Neutrophil (primary cell): ENCODE measurements at regions not wholly inside any gene's neighbourhood (a gene's known extent, or its start where the extent isn't known, plus 50 kb on each side); places are given as distances from the start of the nearest gene placed in this dataset.
"Not testable (repeated sequence)": the region's sequence is repeated elsewhere in the genome, so short reads cannot be mapped to it uniquely, and the experiment has no call there.

Source experiments
- H3K27ac ChIP-seq: fragments of 200-600 bp; sonication (generic); 2 replicates; pipeline ENCODE4 v1.5.1; 2016; ENCODE audit warnings: mild to moderate bottlenecking, moderate library complexity
- H3K27me3 ChIP-seq: fragments of 200-600 bp; sonication (generic); 2 replicates; pipeline ENCODE4 v1.6.0; 2016; ENCODE audit warnings: mild to moderate bottlenecking
- H3K36me3 ChIP-seq: fragments of 200-600 bp; sonication (generic); 2 replicates; pipeline ENCODE4 v1.5.1; 2017
- H3K4me1 ChIP-seq, 2 experiments: fragments of 200-600 bp in 1 of 2; sonication (generic) in 1 of 2; 1 replicate in 1 of 2; 2 replicates in 1 of 2; pipeline versions ENCODE4 v1.5.1 to v1.6.1; 2013 to 2016; ENCODE audit warnings: low read depth in 1 of 2, low read length in 1 of 2, mild to moderate bottlenecking in 1 of 2, moderate library complexity in 1 of 2; ENCODE audit not compliant: control insufficient read depth in 1 of 2, insufficient read depth in 1 of 2
- H3K4me3 ChIP-seq, 2 experiments: fragments of 200-600 bp in 1 of 2; sonication (generic) in 1 of 2; 1 replicate in 1 of 2; 2 replicates in 1 of 2; pipeline ENCODE4 v1.5.1; 2013 to 2016; ENCODE audit warnings: low read depth in 1 of 2, low read length in 1 of 2, mild to moderate bottlenecking in 1 of 2, moderate library complexity in 1 of 2
- H3K9me3 ChIP-seq: fragments of 200-600 bp; sonication (generic); 2 replicates; pipeline ENCODE4 v1.5.1; 2016
- CTCF ChIP-seq: fragments of 200-600 bp; sonication (generic); IDR thresholded peaks from 2 replicates; pipeline ENCODE4 v1.5.1; 2016; ENCODE audit warnings: antibody characterized with exemption

GRCh38 chr5:91301106-91301846, 81.8 kb downstream of the ARRDC3 start:
- TF ChIP-seq CTCF, result no peak
- peak overlapping the region; percentile 98 for H3K27ac ChIP-seq
- H3K4me1 ChIP-seq, result peaks cover 51 to 68% of the 10 kb centered on the region in 2 experiments
- no peaks in the 10 kb centered on the region for H3K9me3 ChIP-seq
- H3K36me3 ChIP-seq, result peaks cover 51% of the 10 kb centered on the region
- H3K27me3 ChIP-seq, result no peaks in the 10 kb centered on the region
- peak overlapping the region; percentile 10 to 50 for H3K4me3 ChIP-seq

GRCh38 chr5:91297994-91298393, 85.1 kb downstream of the ARRDC3 start:
- no peaks in the 10 kb centered on the region for H3K9me3 ChIP-seq
- peaks cover 24% of the 10 kb centered on the region for H3K36me3 ChIP-seq
- H3K4me1 ChIP-seq, result peaks cover 37 to 42% of the 10 kb centered on the region in 2 experiments
- TF ChIP-seq CTCF, result no peak
- no peak overlapping the region for H3K4me3 ChIP-seq
- H3K27ac ChIP-seq, result peak overlapping the region; percentile 14
- no peaks in the 10 kb centered on the region for H3K27me3 ChIP-seq

- H3K4me1 ChIP-seq, result peaks cover 28 to 32% of the 10 kb centered on the region in 2 experiments
- peaks cover 13% of the 10 kb centered on the region for H3K36me3 ChIP-seq
- no peak overlapping the region for H3K4me3 ChIP-seq
- H3K9me3 ChIP-seq, result no peaks in the 10 kb centered on the region
- no peak for TF ChIP-seq CTCF
- H3K27ac ChIP-seq, result peak overlapping the region; percentile 44
- no peaks in the 10 kb centered on the region for H3K27me3 ChIP-seq
Observed at GRCh38 chr5:91296674-91297143, 86.4 kb downstream of the ARRDC3 start.

- not testable (repeated sequence) for H3K4me3 ChIP-seq
Observed at GRCh38 chr5:91296102-91296501, 87.0 kb downstream of the ARRDC3 start.

GRCh38 chr5:91293131-91293530, 90.0 kb downstream of the ARRDC3 start:
- Histone ChIP-seq H3K4me1 (peaks cover 4 to 11% of the 10 kb centered on the region in 2 experiments), H3K9me3 (no peaks in the 10 kb centered on the region), H3K27me3 (no peaks in the 10 kb centered on the region), H3K27ac (peak overlapping the region; percentile 34), H3K36me3 (peaks cover 30% of the 10 kb centered on the region), H3K4me3 (no peak overlapping the region)
- TF ChIP-seq CTCF, result no peak

More at GRCh38 chr5:91296102-91296501, 87.0 kb downstream of the ARRDC3 start:
- not testable (repeated sequence) for H3K9me3 ChIP-seq, H3K27me3 ChIP-seq, H3K27ac ChIP-seq
- H3K36me3 ChIP-seq, result peaks cover 13% of the 10 kb centered on the region
- peaks cover 22 to 32% of the 10 kb centered on the region in 2 experiments for H3K4me1 ChIP-seq
